ENCODE measurements at regions not wholly inside any gene's neighbourhood (a gene's known extent, or its start where the extent isn't known, plus 50 kb on each side); places are given as distances from the start of the nearest gene placed in this dataset.

GRCh38 chr11:104564921-104565582 lies 333.2 kb downstream of the CASP12 start:
- TF ChIP-seq CTCF (IDR thresholded peaks at IDR 0.05) (no peak), POLR2A (IDR thresholded peaks at IDR 0.05) (no peak)
